GM18505 (cell line): ENCODE measurements at regions not wholly inside any gene's neighbourhood (a gene's known extent, or its start where the extent isn't known, plus 50 kb on each side); places are given as distances from the start of the nearest gene placed in this dataset.
"Not testable (repeated sequence)": the region's sequence is repeated elsewhere in the genome, so short reads cannot be mapped to it uniquely, and the experiment has no call there.

Source experiments
- ATAC-seq: cut with Tn5 transposase; IDR thresholded peaks from one replicate; pipeline ENCODE4 v1.9.1; 2021; ENCODE audit not compliant: unreplicated experiment
- POLR2A ChIP-seq: IDR thresholded peaks from 4 replicates; pipeline ENCODE4 v1.6.1; 2011; ENCODE audit warnings: borderline replicate concordance; ENCODE audit not compliant: insufficient read depth, insufficient read length; ENCODE audit errors: extremely low read depth

DNA sequence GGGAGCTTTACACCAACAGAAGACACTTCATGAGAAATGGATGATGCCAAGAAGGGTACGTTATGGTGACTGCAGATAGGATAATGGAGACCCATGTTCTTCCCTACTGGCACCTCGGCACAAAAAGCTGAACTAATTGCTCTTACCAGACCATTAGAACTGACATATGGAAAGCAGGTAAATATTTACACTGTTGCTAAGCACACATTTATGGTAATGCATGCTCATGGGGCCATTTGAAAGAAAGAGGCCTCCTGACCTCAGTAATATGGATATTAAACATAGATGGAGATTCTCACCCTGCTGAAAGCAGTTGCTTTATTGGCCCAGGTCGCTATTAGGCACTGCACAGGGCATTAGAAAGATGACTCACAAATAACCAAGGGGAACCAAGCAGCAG, 1759.6 kb downstream of the C4orf33 start:
- TF ChIP-seq POLR2A = no peak

DNA sequence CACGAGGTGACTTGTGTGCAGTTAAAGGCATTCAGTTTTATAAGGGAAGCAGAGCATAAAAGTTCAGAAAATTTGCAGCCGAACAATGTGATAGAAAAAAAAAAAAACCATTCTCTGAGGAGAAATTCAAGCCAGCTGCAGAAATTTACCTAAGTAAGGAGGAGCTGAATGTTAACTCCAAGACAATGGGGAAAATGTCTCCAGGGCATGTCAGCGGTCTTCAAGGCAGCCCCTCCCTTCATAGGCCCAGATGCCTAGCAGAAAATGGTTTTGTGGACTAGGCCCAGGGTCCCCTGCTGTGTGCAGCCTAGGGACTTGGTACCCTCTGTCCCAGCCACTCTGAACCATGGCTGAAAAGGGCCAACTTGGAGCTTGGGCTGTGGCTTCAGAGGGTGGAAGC, 1764.0 kb downstream of the C4orf33 start:
- TF ChIP-seq POLR2A = no peak
- no peak for ATAC-seq

More for the DNA sequence above, 1759.6 kb downstream of the C4orf33 start:
- ATAC-seq = no peak

- ATAC-seq = no peak
- TF ChIP-seq POLR2A = no peak
Observed at GRCh38 chr4:130896920-130897319, 1801.0 kb downstream of the C4orf33 start.

DNA sequence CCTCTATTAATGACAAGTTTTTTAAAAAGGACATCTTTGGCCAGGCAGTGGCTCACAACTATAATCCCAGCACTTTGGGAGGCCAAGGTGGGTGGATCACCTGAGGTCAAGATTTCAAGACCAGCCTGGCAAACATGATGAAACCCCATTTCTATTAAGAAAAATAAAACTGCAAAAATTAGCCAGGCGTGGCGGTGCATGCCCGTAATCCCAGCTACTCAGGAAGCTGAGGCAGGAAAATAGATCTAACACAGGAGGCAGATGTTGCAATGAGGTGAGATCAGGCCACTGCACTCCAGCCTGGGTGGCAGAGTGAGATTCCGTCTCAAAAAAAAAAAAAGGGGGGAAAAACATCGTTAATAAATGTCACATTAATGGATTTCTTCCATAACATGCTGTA, 1805.4 kb downstream of the C4orf33 start:
- ATAC-seq = no peak
- TF ChIP-seq POLR2A = no peak

DNA sequence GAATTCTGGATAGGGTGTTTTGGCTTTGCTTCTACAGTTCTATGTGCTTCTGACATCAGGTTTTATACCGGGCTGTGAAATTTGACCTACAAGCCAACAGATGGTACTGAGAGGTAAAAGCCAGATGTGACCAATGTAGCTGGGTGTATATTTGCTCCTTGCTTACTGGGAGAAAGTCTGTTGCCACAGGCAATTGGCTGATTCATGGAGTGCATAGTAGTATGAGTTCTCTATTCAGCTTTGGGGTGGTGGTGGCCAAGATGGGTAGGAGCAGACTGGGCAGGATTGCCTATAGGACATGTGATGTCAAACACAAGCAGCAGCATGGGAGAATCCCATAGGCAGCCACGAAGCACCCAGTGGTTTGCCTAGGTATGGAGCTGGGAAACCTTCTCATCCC, 1827.0 kb downstream of the C4orf33 start:
- ATAC-seq = no peak
- no peak for TF ChIP-seq POLR2A

DNA sequence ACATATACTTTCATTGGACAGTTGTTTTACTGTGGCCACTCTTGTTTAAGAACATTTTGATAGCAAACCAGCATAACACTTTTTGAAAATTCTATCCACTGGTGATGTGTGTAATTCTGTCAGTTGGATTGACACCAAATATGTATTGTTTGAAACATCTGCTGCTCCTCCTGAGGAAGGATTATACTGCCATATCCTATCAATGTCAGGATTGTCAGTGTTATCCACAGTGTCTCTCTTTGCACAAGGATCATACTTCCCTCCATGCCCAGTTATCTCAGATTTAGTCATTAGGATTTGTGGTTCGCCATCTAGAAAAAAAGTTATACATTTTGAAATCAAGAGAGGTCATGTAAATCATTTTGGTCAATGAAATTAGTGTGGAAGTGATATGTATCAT, 1859.6 kb downstream of the C4orf33 start:
- TF ChIP-seq POLR2A = no peak
- ATAC-seq = no peak

GRCh38 chr4:130985371-130985770, 1889.4 kb downstream of the C4orf33 start:
- TF ChIP-seq POLR2A = no peak
- no peak for ATAC-seq

GRCh38 chr4:130995988-130996387, 1900.0 kb downstream of the C4orf33 start:
- no peak for ATAC-seq
- no peak for TF ChIP-seq POLR2A

DNA sequence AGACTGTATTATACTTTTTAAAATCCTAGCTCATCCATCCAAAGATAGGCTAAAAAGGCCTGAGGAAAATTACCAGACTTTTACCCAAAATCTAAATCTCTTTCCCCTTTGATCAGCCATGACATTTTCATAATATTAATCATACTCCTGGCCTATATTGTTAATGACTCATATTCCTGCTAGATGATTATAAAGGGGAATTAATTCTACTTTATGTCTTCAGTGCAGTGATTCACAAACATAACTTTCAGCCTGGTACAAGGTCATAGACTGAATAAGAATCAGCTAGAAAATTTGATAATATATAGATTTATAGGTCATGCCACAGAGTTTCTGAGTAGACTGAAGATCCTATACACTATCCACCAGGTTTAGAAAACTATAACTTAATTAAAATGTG, 1905.4 kb downstream of the C4orf33 start:
- TF ChIP-seq POLR2A = no peak
- no peak for ATAC-seq

GRCh38 chr4:131002132-131002531, 1906.2 kb downstream of the C4orf33 start:
- TF ChIP-seq POLR2A = no peak
- no peak for ATAC-seq

GRCh38 chr4:131006388-131006787, 1910.4 kb downstream of the C4orf33 start:
- ATAC-seq = no peak
- no peak for TF ChIP-seq POLR2A

DNA sequence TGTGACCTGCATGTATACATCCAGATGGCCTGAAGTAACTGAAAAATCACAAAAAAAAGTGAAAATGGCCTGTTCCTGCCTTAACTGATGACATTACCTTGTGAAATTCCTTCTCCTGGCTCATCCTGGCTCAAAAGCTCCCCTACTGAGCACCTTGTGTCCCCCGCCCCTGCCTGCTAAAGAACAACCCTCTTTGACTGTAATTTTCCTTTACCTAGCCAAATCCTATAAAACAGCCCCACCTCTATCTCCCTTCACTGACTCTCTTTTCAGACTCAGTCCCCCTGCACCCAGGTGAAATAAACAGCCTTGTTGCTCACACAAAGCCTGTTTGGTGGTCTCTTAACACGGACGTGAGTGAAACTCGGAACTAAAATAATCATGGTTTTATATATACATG, 1916.0 kb downstream of the C4orf33 start:
- ATAC-seq = not testable (repeated sequence)

DNA sequence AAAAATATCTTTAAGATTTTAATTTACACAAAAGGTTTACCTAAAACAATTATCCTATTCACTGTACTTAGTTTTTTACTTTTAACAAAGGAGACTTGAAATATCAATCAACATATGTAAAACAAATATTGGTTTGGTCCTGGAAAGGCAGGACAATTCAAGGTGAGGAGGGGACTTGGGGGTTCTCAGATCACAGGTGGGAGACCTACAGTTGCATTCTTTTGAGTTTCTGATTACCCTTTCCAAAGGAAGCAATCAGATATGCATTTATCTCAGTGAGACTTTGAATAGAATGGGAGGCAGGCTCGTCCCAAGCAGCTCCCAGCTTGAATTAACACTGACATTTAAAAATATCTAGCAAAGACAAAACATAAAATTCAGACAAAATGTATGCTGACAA, 1917.3 kb downstream of the C4orf33 start:
- no peak for ATAC-seq
- no peak for TF ChIP-seq POLR2A

DNA sequence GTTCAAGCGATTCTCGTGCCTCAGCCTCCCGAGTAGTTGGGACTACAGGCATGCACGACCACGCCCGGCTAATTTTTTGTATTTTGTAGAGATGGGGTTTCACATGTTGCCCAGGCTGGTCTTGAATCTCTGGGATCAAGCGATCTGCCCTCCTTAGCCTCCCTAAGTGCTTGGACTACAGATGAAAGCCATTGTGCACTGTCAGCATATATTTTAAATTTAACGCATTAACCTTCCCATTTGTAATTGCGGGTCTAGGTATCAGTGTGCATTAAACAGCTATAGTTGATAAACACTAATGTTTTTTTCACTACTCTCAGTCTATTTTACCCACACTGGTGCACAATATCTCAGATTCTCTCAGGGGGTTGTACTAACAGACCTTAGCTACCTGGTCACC, 1930.8 kb downstream of the C4orf33 start:
- ATAC-seq = no peak
- TF ChIP-seq POLR2A = no peak

- TF ChIP-seq POLR2A = no peak
- no peak for ATAC-seq
Observed at GRCh38 chr4:131044368-131044767, 1948.4 kb downstream of the C4orf33 start.
